NB4 (cell line): ENCODE measurements at regions not wholly inside any gene's neighbourhood (a gene's known extent, or its start where the extent isn't known, plus 50 kb on each side); places are given as distances from the start of the nearest gene placed in this dataset.

Source experiments
- MAX ChIP-seq: IDR thresholded peaks from 2 replicates; pipeline ENCODE4 v1.6.1; 2011; ENCODE audit warnings: low read depth, low read length
- MYC ChIP-seq: IDR thresholded peaks from 2 replicates; pipeline ENCODE4 v1.6.1; 2011; ENCODE audit warnings: low read depth, low read length
- POLR2A ChIP-seq: IDR thresholded peaks from 2 replicates; pipeline ENCODE4 v1.6.1; 2011; ENCODE audit warnings: mild to moderate bottlenecking; ENCODE audit not compliant: insufficient read length; ENCODE audit errors: extremely low read depth
- TF ChIP-seq, protein P1 (sequence below): IDR thresholded peaks from one replicate; pipeline ENCODE4 v1.5.1; 2012; ENCODE audit warnings: low read depth, low read length

GRCh38 chr7:152923711-152924110, 164.2 kb downstream of the ACTR3B start:
- TF ChIP-seq, protein P1, sequence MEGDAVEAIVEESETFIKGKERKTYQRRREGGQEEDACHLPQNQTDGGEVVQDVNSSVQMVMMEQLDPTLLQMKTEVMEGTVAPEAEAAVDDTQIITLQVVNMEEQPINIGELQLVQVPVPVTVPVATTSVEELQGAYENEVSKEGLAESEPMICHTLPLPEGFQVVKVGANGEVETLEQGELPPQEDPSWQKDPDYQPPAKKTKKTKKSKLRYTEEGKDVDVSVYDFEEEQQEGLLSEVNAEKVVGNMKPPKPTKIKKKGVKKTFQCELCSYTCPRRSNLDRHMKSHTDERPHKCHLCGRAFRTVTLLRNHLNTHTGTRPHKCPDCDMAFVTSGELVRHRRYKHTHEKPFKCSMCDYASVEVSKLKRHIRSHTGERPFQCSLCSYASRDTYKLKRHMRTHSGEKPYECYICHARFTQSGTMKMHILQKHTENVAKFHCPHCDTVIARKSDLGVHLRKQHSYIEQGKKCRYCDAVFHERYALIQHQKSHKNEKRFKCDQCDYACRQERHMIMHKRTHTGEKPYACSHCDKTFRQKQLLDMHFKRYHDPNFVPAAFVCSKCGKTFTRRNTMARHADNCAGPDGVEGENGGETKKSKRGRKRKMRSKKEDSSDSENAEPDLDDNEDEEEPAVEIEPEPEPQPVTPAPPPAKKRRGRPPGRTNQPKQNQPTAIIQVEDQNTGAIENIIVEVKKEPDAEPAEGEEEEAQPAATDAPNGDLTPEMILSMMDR = no peak
- TF ChIP-seq POLR2A (no peak), MYC (no peak), MAX (no peak)
